ENCODE measurements at regions not wholly inside any gene's neighbourhood (a gene's known extent, or its start where the extent isn't known, plus 50 kb on each side); places are given as distances from the start of the nearest gene placed in this dataset.
"Not testable (repeated sequence)": the region's sequence is repeated elsewhere in the genome, so short reads cannot be mapped to it uniquely, and the experiment has no call there.

- Mint-ChIP-seq H3K9me3 (peaks cover 5% of the 10 kb centered on the region), H3K36me3 (ENCODE audit: low read depth) (no peaks in the 10 kb centered on the region), H3K27me3 (no peaks in the 10 kb centered on the region), H3K4me1 (ENCODE audit: low read depth) (no peaks in the 10 kb centered on the region), H3K27ac (no peak overlapping the region), H3K4me3 (no peak overlapping the region)
- ChIA-PET POLR2A (no interaction called here), CTCF (no interaction called here)
- H3K27me3 ChIP-seq (ENCODE audit: control insufficient read depth in 1 of 2, insufficient read depth in 2 of 2, low read length in 2 of 2), result no peaks in the 10 kb centered on the region
- TF ChIP-seq, protein P1, sequence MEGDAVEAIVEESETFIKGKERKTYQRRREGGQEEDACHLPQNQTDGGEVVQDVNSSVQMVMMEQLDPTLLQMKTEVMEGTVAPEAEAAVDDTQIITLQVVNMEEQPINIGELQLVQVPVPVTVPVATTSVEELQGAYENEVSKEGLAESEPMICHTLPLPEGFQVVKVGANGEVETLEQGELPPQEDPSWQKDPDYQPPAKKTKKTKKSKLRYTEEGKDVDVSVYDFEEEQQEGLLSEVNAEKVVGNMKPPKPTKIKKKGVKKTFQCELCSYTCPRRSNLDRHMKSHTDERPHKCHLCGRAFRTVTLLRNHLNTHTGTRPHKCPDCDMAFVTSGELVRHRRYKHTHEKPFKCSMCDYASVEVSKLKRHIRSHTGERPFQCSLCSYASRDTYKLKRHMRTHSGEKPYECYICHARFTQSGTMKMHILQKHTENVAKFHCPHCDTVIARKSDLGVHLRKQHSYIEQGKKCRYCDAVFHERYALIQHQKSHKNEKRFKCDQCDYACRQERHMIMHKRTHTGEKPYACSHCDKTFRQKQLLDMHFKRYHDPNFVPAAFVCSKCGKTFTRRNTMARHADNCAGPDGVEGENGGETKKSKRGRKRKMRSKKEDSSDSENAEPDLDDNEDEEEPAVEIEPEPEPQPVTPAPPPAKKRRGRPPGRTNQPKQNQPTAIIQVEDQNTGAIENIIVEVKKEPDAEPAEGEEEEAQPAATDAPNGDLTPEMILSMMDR (IDR thresholded peaks at IDR 0.05), result no peak
- no peaks in the 10 kb centered on the region for H3K36me3 ChIP-seq (ENCODE audit: insufficient read depth, low read length)
- H3K4me3 ChIP-seq (ENCODE audit: low read length), result no peak overlapping the region
- no peak overlapping the region for H3K27ac ChIP-seq (ENCODE audit: low read depth in 1 of 2, low read length in 2 of 2)
- DNase-seq (peak in 1 of 14 experiments; percentile 13), ATAC-seq (ENCODE audit: poor library complexity) (no peak)
- peaks cover 0 to 12% of the 10 kb centered on the region in 2 experiments for H3K9me3 ChIP-seq (ENCODE audit: control insufficient read depth in 1 of 2, insufficient read depth in 1 of 2, low read length in 2 of 2)
- intact Hi-C loops (cut with DNase I, micrococcal nuclease), result no loop called here
- H3K4me1 ChIP-seq (ENCODE audit: insufficient read depth, low read length), result no peaks in the 10 kb centered on the region
Observed at GRCh38 chr14:28830115-28830534, 63.5 kb downstream of the FOXG1 start.

- Mint-ChIP-seq H3K36me3 (ENCODE audit: low read depth) (no peaks in the 10 kb centered on the region), H3K27me3 (no peaks in the 10 kb centered on the region), H3K27ac (no peak overlapping the region), H3K9me3 (peaks cover 7% of the 10 kb centered on the region), H3K4me3 (no peak overlapping the region), H3K4me1 (ENCODE audit: low read depth) (no peaks in the 10 kb centered on the region)
- ATAC-seq (ENCODE audit: poor library complexity) (no peak), DNase-seq (no peak)
- intact Hi-C loops (cut with DNase I, micrococcal nuclease), result no loop called here
- Histone ChIP-seq H3K27me3 (ENCODE audit: control insufficient read depth in 1 of 2, insufficient read depth in 2 of 2, low read length in 2 of 2) (no peaks in the 10 kb centered on the region), H3K27ac (ENCODE audit: low read depth in 1 of 2, low read length in 2 of 2) (no peak overlapping the region), H3K9me3 (ENCODE audit: control insufficient read depth in 1 of 2, insufficient read depth in 1 of 2, low read length in 2 of 2) (peaks cover 0 to 12% of the 10 kb centered on the region in 2 experiments), H3K36me3 (ENCODE audit: insufficient read depth, low read length) (no peaks in the 10 kb centered on the region), H3K4me3 (ENCODE audit: low read length) (no peak overlapping the region), H3K4me1 (ENCODE audit: insufficient read depth, low read length) (no peaks in the 10 kb centered on the region)
- CTCF ChIA-PET, result no interaction called here
- TF ChIP-seq, protein P1 (IDR thresholded peaks at IDR 0.05), result no peak
- POLR2A ChIA-PET, result no interaction called here
Observed at GRCh38 chr14:28831126-28831525, 64.5 kb downstream of the FOXG1 start.

GRCh38 chr14:28842569-28842968 lies 76.0 kb downstream of the FOXG1 start:
- H3K36me3 Mint-ChIP-seq (ENCODE audit: low read depth); H3K27me3 ChIP-seq (ENCODE audit: control insufficient read depth in 1 of 2, insufficient read depth in 2 of 2, low read length in 2 of 2); CTCF ChIA-PET; H3K27me3 Mint-ChIP-seq; H3K4me3 ChIP-seq (ENCODE audit: low read length); H3K27ac ChIP-seq (ENCODE audit: low read depth in 1 of 2, low read length in 2 of 2); H3K4me3 Mint-ChIP-seq; ATAC-seq (ENCODE audit: poor library complexity); DNase-seq; H3K27ac Mint-ChIP-seq; H3K9me3 ChIP-seq (ENCODE audit: control insufficient read depth in 1 of 2, insufficient read depth in 1 of 2, low read length in 2 of 2); POLR2A ChIA-PET; H3K4me1 Mint-ChIP-seq (ENCODE audit: low read depth); H3K4me1 ChIP-seq (ENCODE audit: insufficient read depth, low read length); H3K36me3 ChIP-seq (ENCODE audit: insufficient read depth, low read length); intact Hi-C loops (cut with DNase I, micrococcal nuclease): not testable (repeated sequence)
- peaks cover 18% of the 10 kb centered on the region for H3K9me3 Mint-ChIP-seq

GRCh38 chr14:28867571-28867970 lies 101.0 kb downstream of the FOXG1 start:
- POLR2A ChIA-PET, result no interaction called here
- H3K27me3 ChIP-seq (ENCODE audit: control insufficient read depth in 1 of 2, insufficient read depth in 2 of 2, low read length in 2 of 2), result no peaks in the 10 kb centered on the region
- H3K36me3 ChIP-seq (ENCODE audit: insufficient read depth, low read length), result no peaks in the 10 kb centered on the region
- ATAC-seq (ENCODE audit: poor library complexity), result no peak
- Mint-ChIP-seq H3K36me3 (ENCODE audit: low read depth) (no peaks in the 10 kb centered on the region), H3K27ac (no peak overlapping the region), H3K4me1 (ENCODE audit: low read depth) (no peaks in the 10 kb centered on the region), H3K9me3 (peaks cover 9% of the 10 kb centered on the region), H3K27me3 (no peaks in the 10 kb centered on the region), H3K4me3 (no peak overlapping the region)
- H3K9me3 ChIP-seq (ENCODE audit: control insufficient read depth in 1 of 2, insufficient read depth in 1 of 2, low read length in 2 of 2), result peaks cover 0 to 12% of the 10 kb centered on the region in 2 experiments
- H3K27ac ChIP-seq (ENCODE audit: low read depth in 1 of 2, low read length in 2 of 2), result no peak overlapping the region
- no peaks in the 10 kb centered on the region for H3K4me1 ChIP-seq (ENCODE audit: insufficient read depth, low read length)
- no peak overlapping the region for H3K4me3 ChIP-seq (ENCODE audit: low read length)
- DNase-seq, result no peak
- intact Hi-C loops (cut with DNase I, micrococcal nuclease), result no loop called here
- CTCF ChIA-PET, result no interaction called here
- TF ChIP-seq, protein P1 (IDR thresholded peaks at IDR 0.05), result no peak
